ENCODE measurements at regions not wholly inside any gene's neighbourhood (a gene's known extent, or its start where the extent isn't known, plus 50 kb on each side); places are given as distances from the start of the nearest gene placed in this dataset.

- TF ChIP-seq CTCF (IDR thresholded peaks at IDR 0.05 in 8 of 11, conservative IDR thresholded peaks at IDR 0.05 in 3 of 11) (no peak), POLR2A (IDR thresholded peaks at IDR 0.05) (no peak)
Measured at GRCh38 chr2:167790781-167791450, 456.5 kb downstream of the STK39 start.
